Motor neuron (in vitro differentiated cells): ENCODE measurements at regions not wholly inside any gene's neighbourhood (a gene's known extent, or its start where the extent isn't known, plus 50 kb on each side); places are given as distances from the start of the nearest gene placed in this dataset.
"Not testable (repeated sequence)": the region's sequence is repeated elsewhere in the genome, so short reads cannot be mapped to it uniquely, and the experiment has no call there.

ENCODE experiments used
- ATAC-seq, 8 experiments: fragments of 200-7000 bp; cut with Tn5 transposase; replicated peaks in 6 of 8; 2 replicates each; pipeline ENCODE4 v1.8.0; 2021; ENCODE audit warnings: mild to moderate bottlenecking in 8 of 8, moderate library complexity in 8 of 8
- H3K27ac ChIP-seq, 2 donors: fragments of 250-450 bp; sonication (Bioruptor Pico); 2 replicates each; pipeline ENCODE4 v1.9.0; 2021; ENCODE audit warnings: antibody characterized with exemption in 2 of 2, mild to moderate bottlenecking in 2 of 2, moderate library complexity in 1 of 2
- H3K4me1 ChIP-seq, 2 donors: fragments of 250-450 bp; sonication (Bioruptor Pico); replicated peaks in 1 of 2; 2 replicates each; pipeline ENCODE4 v1.6.1; 2021; ENCODE audit warnings: antibody characterized with exemption in 2 of 2, mild to moderate bottlenecking in 2 of 2, moderate library complexity in 1 of 2
- H3K4me3 ChIP-seq, 5 donors: fragments of 250-450 bp; sonication (Bioruptor Pico); 2 replicates each; pipeline ENCODE4 v1.9.0; 2021; ENCODE audit warnings: antibody characterized with exemption in 5 of 5, mild to moderate bottlenecking in 5 of 5, moderate library complexity in 4 of 5
- WGBS, 10 experiments: fragments of 450-650 bp; shearing (Covaris generic); methylation state at CpG; one replicate each; pipeline ENCODE4 v1.0.0; 2022; 5-methylcytosine and 5-hydroxymethylcytosine counted together
- in situ Hi-C, 9 experiments: fragments of 400-800 bp; cut with MboI; loops; one replicate each; pipeline ENCODE4 v1.15.0; 2021; ENCODE audit warnings: low sequenced_read_pairs in 9 of 9, low pct_unique_long_range_greater_than_20kb in 2 of 9; ENCODE audit not compliant: unreplicated experiment in 9 of 9

DNA sequence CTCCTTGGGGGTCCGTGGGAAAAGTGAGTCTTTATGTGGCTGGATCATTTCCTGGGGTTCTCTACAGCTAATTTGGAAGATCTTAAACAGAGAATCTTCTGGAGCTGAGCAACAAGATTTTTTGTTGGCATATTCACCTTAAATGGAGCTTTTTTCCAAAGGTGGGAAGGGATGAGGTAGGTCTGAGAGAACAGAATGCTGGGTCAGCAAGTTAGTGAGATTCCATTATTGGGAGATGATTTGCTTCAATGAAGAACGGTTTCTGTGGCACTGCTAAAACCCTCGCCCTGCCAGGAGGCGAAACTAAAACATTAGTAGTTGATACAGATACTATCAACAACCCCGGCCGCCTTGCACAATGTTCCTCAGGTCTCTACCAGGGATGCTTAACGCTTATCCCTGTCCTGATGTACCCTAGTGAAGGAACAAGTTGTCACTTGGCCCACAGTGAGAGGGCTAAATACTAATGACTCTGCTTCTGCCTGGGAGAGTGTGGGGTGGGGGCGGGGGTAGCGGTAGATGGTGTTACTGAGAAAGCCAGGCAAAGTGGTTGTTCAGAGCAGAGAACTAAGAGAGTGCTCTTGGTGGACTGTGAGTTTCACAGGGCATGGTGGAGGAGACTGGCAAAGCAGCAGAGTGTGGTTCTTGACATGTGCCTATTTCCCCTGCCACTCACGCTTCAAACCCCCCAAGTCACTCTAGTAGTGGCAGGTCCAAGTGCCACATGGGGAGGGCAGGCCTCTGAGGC, 63.7 kb upstream of the CYP2D6 start:
- ATAC-seq, result no peak
- Histone ChIP-seq H3K4me3 (no peak overlapping the region), H3K27ac (no peak overlapping the region), H3K4me1 (no peaks in the 10 kb centered on the region)
- in situ Hi-C loops, result no loop called here
- 60 to 100% (median 89%) methylated on average over 1 to 8 of the region's 10 CpGs; no CpG with 5 or more reads in 2 of the 10 experiments for WGBS, 10 experiments

DNA sequence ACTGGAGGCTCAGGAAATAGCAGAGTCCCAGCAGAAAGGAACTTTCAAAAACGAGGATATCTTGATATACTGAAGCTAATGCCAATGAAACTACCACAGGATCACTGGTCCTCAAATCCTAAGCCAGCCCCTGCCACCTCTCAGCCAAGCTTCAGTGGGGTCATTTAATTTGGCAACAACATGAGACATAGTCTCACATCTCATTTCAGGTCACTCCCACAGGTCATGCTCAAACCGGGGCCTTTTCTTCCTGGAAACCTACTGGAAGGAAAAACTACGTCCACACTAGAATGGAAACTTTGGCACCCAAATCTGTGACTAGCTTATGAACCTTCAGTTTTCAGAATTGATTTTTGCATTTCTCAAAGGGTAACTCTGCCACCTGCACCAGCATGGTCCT, 61.9 kb upstream of the CYP2D6 start:
- Histone ChIP-seq H3K4me1 (no peaks in the 10 kb centered on the region), H3K4me3 (no peak overlapping the region), H3K27ac (no peak overlapping the region)
- WGBS, 10 experiments, result 33 to 100% (median 92%) methylated on average over 1 to 3 of the region's 3 CpGs; no CpG with 5 or more reads in 2 of the 10 experiments
- no peak for ATAC-seq
- in situ Hi-C loops, result no loop called here

DNA sequence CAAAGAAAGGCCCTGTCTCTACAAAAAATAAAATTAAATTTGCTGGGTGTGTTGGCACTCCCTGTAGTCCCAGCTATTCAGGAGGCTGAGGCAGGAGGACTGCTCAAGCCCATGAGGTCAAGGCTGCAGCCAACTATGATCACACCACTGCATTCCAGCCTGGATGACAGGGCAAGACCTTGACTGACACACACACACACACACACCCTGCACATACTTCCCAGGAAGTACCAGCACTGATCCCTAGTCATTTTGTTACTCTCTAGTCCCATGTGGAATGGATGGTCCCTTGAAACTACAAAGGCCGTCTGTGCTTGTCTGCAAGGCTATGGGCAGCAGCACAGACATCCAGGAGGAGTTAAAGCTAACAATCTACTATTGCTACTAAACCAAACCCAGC, 59.7 kb upstream of the CYP2D6 start:
- in situ Hi-C loops, result no loop called here

GRCh38 chr22:42189761-42190160, 59.2 kb upstream of the CYP2D6 start:
- ATAC-seq, result no peak
- in situ Hi-C loops, result no loop called here
- H3K4me1 ChIP-seq, result no peaks in the 10 kb centered on the region
- WGBS, 10 experiments, result 72 to 100% (median 90%) methylated on average over 1 to 4 of the region's 4 CpGs; no CpG with 5 or more reads in 1 of the 10 experiments
- H3K27ac ChIP-seq, result no peak overlapping the region
- no peak overlapping the region for H3K4me3 ChIP-seq

More for the DNA sequence above, 59.7 kb upstream of the CYP2D6 start:
- 71 to 100% (median 93%) methylated on average over 1 of the region's 1 CpG; no CpG with 5 or more reads in 4 of the 10 experiments for WGBS, 10 experiments
- peak in 1 of 8 experiments; percentile 21 for ATAC-seq
- no peaks in the 10 kb centered on the region for H3K4me1 ChIP-seq
- no peak overlapping the region for H3K27ac ChIP-seq
- H3K4me3 ChIP-seq, result no peak overlapping the region

GRCh38 chr22:42188808-42189447, 58.3 kb upstream of the CYP2D6 start:
- in situ Hi-C loops, result no loop called here
- peak in 1 of 8 experiments; percentile 41 for ATAC-seq
- no peaks in the 10 kb centered on the region for H3K4me1 ChIP-seq
- H3K4me3 ChIP-seq, result no peak overlapping the region
- H3K27ac ChIP-seq, result no peak overlapping the region
- WGBS, 10 experiments, result 41 to 100% (median 80%) methylated on average over 1 to 4 of the region's 4 CpGs; no CpG with 5 or more reads in 3 of the 10 experiments

- ATAC-seq, result no peak
- Histone ChIP-seq H3K27ac (no peak overlapping the region), H3K4me3 (no peak overlapping the region), H3K4me1 (no peaks in the 10 kb centered on the region)
- in situ Hi-C loops, result no loop called here
- 83 to 100% (median 89%) methylated on average over 1 to 3 of the region's 3 CpGs; no CpG with 5 or more reads in 7 of the 10 experiments for WGBS, 10 experiments
Observed at GRCh38 chr22:42187646-42188045, 57.0 kb upstream of the CYP2D6 start.

DNA sequence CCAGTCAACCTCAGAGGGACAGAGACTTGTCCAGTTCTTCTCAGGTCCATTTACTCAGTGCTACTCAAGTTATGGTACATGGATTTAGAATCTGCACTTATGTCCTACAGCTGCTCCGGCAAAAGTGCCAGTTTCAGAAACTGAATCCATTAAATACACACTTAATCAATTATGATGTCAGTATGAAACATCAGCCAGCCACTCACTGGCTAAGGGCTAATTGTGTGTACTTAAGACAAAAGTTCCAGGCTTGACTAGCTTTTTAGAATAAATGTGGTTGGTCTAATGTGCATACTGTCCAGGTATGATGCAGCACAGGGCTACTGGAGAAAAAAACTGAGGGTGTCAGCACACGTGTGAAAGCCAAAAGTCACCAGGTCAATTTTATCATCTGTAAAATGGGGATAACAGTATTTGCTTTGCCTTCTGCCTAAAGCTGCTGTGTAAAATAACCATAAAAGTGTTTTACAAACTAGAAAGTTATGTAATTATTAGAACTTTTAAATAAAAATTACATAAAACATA, 55.4 kb upstream of the CYP2D6 start:
- no peak overlapping the region for H3K4me3 ChIP-seq
- no peak for ATAC-seq
- in situ Hi-C loops, result no loop called here
- no peaks in the 10 kb centered on the region for H3K4me1 ChIP-seq
- H3K27ac ChIP-seq, result no peak overlapping the region
- WGBS, 10 experiments, result 14 to 100% (median 60%) methylated on average over 1 to 2 of the region's 2 CpGs; no CpG with 5 or more reads in 3 of the 10 experiments

DNA sequence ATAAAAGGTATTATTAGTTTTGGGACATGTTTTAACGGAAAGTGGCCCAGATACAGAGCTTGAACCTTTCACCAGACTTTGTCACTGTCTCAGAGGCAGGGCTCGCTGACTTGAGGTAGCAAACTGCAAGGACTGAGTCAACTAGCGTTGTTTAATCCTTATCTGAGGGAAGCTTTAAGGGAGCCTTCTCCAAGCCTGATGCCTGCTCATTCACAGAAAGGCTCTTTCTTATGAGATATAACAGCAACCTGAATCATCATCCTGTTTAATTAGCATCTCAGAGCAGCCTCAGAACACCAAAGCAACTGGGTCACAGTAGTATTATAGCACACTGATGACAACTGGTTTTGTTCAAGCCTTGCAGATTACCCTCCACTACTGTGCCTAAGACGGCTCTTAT, 54.2 kb upstream of the CYP2D6 start:
- no peak for ATAC-seq
- WGBS, 10 experiments, result 60 to 100% (median 100%) methylated on average over 1 to 4 of the region's 4 CpGs; no CpG with 5 or more reads in 1 of the 10 experiments
- no peak overlapping the region for H3K27ac ChIP-seq

DNA sequence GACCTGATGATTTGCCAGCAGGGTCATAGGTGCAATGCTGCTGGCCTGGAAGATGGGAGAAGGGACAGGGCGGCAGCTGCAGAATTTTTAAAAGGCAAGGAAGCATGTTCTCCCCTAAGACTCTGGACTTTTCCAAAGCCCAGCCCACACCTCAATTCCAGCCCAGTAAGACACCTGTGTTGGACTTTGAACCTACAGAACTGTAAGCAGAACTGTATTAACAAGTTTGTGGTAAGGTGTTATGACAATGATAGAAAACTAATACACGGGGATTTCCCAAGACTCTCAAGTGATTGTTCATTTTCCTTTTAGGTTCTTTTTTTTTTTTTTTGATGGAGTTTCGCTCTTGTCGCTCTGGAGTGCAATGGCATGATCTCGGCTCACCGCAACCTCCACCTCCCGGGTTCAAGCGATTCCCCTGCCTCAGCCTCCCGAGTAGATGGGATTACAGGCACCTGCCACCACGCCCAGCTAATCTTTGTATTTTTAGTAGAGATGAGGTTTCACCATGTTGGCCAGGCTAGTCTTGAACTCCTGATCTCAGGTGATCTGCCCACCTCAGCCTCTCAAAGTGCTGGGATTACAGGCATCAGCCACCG, 53.0 kb upstream of the CYP2D6 start:
- H3K4me1 ChIP-seq, H3K4me3 ChIP-seq, ATAC-seq, in situ Hi-C loops, H3K27ac ChIP-seq: not testable (repeated sequence)
- 87 to 100% (median 95%) methylated on average over 1 to 10 of the region's 11 CpGs; no CpG with 5 or more reads in 4 of the 10 experiments for WGBS, 10 experiments

More for the DNA sequence above, 54.2 kb upstream of the CYP2D6 start:
- Histone ChIP-seq H3K4me1 (no peaks in the 10 kb centered on the region), H3K4me3 (no peak overlapping the region)
- in situ Hi-C loops, result no loop called here

- H3K4me3 ChIP-seq, result no peak overlapping the region
- H3K27ac ChIP-seq, result no peak overlapping the region
- peak in 5 of 8 experiments; percentile 68 to 95 (median 88) for ATAC-seq
- in situ Hi-C loops, result no loop called here
- H3K4me1 ChIP-seq, result peaks cover 0 to 5% of the 10 kb centered on the region in 2 donors
- WGBS, 10 experiments, result 67 to 95% (median 84%) methylated on average over 1 to 6 of the region's 6 CpGs; no CpG with 5 or more reads in 2 of the 10 experiments
Observed at GRCh38 chr22:42180349-42180842, 49.8 kb upstream of the CYP2D6 start.
